ENCODE measurements at regions not wholly inside any gene's neighbourhood (a gene's known extent, or its start where the extent isn't known, plus 50 kb on each side); places are given as distances from the start of the nearest gene placed in this dataset.

DNA sequence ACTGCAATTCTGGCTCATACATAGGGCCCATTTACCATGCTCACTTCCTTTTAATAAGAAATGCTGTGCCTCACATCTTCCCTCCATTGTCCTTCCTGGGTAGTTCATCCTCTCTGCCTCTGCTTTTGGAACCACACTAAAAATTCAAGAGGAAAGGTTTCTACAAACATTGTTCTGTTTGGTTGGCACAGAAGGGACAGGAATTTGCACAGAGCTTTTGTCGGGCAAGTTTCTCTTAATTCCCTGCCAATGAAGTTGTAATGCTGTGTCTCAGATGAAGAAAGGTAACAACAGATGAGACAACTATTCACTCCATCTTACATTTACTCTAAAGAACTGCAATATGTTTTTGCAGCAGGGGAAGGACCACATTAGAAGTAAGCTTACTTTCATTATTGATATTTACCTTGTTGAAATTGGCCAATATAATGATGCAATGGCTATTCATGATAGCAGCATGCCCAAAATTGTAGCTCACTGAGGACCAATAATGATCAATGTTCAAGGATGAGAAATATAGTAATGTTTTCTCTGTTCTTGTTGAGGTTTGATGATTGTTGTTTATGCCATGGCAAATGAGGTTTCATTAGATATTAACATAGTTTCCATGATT is 82.5 kb upstream of the HMHB1 start:
- no peak for DNase-seq

DNA sequence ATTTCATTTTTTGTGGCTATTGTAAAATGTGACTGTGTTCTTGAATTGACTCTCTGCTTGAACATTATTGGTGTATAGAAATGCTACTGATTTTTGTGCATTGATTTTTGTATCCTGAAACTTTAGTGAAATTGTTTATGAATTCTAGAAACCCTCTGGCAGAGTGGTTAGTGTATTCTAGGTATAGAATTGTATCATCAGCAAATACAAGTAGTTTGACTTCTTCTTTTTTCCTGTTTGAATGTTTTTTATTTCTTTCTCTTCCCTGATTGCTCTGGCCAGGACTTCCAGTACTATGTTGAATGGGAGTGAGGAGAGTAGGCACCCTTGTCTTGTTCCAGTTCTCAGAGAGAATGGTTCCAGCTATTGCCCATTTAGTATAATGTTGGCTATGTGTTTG is 88.8 kb upstream of the HMHB1 start:
- DNase-seq: no peak

DNA sequence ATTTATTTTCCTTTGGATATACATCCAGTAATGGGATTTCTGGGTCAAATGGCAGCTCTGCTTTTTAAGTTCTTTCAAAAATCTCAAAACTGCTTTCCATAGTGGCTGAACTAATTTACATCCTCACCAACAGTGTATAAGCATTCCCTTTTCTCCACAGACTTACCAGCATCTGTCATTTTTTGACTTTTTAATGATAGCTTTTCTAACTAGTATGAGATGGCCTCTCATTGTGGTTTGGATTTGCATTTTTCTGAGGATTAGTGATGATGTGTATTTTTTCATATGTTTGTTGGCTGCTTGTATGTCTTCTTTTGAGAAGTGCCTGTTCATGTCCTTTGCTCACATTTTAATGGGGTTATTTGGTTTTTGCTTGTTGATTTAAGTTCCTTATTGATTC is 90.0 kb upstream of the HMHB1 start:
- no peak for DNase-seq

DNA sequence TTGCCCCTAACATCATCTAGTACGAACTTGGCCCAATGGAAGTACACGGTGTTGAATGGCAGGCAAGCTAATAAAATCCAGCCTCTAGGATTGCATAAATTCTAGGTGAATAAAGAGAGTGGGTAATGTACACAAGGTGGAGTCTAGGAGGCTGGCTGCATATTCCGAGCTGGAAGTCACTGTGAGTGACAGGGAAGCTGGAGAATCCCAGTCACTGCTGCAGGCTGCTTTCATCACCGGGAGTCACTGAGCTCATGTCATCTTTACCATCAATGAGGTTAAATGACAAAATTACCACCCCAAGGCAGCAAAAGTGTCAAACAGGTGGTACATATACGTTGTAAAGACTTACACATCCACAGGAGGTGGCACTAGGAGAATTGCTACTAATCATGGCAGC is 91.3 kb upstream of the HMHB1 start:
- no peak for DNase-seq

DNA sequence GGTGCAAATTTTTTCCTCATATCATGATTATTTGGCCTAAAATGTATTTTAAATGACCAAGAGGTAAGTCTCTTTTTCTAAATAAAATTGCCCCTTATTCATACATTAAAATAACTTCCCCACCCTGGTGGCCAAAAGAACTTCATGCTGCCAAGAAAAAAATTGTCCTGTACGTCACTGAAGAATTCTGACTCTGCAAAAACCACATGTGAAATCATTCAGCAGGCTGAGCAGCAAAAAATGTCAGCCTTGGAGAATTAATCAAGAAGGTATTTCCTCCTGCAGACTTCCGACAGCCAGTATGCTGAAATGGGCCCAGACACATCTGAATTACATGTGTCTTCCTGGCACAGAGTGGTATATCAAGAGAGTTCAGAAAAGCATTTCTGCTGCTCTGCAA is 94.6 kb upstream of the HMHB1 start:
- no peak for DNase-seq

DNA sequence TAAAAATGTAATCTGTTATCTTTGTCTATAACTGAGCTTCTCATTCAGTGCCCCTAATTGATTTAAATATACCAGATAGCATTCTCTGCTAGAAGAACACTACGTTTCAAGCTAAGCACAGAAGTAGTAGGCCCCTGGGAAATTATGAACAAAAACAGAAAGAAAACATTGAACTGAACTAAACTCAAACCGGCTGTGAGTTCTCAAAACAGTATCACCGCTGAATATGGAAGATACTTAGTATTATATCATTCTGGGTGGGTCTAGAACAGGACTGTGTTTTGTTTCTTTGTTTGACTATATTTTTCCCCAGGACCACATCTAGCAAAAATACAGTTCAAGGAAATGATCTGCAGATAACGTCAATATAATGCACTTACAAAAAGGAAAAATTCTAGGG is 95.1 kb upstream of the HMHB1 start:
- DNase-seq: no peak

DNA sequence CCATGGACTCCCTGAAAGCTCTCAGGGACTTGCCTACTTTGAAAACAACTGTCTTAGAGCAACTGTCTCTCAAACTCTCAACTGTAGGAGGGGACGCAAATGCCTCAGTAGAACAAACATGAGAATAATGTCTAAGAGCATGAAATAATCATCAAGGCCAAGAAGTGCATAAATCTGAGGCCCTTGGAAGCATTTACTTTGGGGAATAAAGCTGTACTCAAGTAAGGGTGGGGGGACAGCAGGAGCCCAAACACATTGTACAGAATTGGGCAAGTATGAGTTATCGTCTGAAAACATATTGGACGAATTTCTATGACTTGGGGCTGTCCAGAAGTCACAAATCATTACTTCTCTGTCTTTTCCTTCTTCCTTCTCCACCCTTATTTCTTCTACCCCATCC is 96.3 kb upstream of the HMHB1 start:
- DNase-seq: no peak

DNA sequence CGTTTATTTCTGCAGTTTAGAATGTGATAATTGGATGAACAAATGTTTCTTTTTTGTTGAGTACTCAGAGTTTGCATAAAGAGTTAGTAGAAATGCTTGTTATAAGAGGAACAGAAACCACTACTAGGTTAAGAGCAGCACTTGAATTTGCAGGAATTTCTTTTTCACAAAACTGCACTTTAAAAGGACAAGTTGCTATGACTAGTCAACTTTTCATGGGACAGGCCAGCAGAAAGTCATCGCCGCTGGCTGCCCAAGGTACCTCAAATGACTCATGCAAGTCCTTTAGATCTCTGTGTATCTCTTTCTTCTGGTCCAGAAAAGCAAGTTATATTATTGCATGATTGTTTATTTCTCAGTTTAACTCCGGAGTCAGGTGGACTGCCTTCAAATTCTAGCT is 97.3 kb upstream of the HMHB1 start:
- no peak for DNase-seq

DNA sequence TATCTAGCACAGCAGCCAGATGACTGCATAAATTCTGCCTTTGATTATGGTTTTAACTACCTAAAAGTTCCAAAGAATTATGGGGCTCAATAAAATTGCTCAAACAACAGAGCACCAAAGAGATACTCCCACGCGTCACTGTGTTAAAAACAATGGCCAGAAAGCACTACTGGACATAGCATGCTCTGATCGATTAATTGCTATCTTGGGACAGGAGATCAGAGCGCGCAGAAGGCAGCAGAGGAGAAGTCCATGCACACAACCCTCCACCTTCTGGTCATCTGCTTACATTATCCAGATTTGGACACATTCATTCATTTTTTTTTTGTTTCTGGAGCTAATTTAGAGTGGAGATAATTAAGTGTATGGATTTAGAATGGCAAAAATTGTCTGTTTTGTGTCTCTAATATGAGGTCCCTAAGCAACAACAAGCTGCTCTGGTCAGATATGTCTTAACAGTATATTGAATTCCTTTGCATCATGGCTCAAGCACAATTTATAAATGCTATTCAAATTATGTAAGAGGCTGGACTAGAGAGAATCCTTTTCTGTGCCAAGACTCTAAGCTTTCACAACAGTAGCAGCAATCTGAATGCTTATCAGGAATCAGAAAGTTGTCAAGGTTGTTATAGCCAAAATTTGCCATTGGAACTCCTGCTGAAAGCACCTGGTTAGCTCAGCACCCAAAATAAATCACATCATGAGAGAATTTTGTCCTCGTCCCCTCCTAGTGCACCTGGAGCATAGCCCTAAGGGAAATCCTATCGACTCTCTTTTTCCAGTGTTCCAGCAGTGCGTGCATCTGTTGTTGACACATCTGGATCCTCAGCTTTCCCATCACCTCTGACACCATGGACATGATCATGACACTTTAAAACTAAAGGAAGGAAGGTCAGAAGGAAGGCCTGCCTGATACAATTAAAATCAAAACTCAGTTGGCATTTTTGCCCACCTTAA is 98.6 kb upstream of the HMHB1 start:
- DNase-seq: no peak

DNA sequence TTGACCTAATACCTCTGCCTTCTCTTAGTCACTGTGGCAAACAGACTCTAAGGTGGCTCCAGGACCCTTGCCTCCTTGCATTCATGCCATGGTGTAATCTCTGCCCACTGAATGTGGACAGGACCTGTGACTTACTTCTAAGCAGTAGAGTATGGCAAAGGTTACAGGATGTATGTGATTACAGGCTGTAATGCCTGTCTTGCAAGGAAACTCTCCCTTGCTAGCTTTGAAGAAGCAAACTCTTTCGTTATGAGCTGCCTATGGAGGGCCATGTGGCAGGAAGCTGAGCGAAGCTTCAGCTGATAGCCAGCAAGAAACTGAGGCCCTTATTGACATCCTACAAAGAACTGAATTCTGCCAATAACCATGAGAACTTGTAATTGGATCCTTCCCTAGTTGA is 103.3 kb upstream of the HMHB1 start:
- DNase-seq: no peak

DNA sequence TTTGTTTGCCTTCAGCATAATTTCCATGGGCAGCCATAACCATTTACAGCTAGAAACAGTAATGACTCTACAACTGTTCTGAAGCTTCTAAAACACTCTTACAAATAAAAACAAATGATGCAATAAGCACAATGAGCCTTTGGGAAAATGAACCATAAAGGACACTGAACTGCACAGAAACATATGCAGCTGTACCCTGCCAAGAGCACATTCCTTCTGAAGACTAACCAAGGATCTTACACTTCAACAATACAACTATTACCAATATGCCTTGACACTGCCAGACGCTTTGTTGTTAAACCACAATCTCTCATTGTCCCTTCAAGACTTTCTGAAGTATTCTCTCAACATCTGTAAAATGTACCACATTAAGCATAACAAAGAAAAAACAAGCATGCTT is 104.2 kb upstream of the HMHB1 start:
- DNase-seq: no peak

DNA sequence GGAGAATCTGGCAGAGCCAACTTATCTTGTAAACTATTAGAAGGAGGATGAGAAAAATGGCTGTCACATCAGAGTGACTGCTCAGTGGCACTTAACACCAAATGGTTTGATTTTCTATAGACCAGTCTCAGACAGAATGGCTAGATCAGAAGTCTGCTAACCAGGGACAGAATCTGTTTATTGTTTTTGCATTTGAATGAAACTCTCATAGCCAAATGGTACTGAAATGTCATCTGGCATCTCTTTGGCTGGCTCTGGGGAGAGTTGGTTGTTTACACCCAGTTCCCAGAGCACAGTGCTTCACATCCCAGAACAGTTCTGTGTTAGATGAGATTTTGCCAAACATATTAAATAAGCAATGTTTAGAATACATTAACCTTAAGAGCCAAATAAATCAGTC is 106.6 kb upstream of the HMHB1 start:
- DNase-seq: no peak

DNA sequence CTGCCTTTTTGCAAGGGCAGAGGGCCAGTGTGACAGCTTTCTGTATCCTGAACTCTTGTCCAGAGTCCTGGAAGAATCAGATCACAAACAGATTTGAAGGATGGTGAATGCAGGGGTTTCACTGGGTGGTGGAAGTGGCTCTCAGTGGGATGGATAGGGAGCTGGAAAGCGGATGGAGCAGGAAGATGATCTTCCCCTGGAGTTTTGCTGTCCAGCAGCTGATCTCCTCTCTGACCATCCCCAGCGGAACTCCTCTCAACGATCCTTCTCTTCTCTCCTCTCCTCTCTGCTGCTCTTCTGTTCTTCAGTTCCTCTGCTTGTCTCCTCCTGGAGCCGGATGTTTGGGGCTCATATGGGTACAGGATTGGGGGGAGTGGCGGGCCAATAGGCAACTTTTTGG is 108.3 kb upstream of the HMHB1 start:
- DNase-seq: no peak

DNA sequence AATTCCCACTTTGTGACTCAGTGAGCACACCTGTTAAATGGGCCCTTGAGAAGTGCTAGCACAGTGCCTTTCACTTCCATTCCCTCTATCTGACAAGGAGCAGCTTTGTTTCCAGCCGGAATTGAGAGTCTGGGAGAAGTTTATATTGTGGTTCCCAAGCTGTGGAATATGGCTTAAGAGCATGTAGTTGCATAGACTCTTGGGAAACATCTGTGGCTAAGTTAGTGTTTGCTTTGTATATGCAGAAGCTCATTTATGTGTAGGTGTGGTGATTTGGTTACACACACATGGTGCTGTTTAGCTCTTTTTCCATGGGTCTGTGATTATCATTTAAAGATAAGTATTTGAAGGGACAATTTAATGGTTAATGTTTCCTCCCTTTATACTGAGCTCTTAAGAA is 110.5 kb upstream of the HMHB1 start:
- DNase-seq: no peak

DNA sequence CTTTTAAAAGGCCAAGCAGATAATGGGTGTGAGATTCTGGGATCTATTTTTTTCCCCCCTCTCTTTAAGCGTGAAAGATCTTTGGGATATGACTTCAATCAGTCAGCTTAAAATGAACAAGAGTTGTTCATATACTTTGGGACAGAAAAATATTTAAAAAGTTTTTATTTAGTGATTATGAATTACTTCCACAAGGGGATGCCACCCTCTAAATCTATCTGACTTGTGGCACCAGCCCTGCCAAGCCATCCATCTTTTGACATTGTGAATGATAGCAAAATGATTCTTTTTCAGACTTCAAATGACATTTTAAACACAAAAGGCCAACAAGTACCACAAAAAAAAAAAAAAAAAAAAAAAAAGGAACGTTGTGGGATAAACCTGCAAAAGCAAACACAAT is 111.0 kb upstream of the HMHB1 start:
- DNase-seq: no peak

DNA sequence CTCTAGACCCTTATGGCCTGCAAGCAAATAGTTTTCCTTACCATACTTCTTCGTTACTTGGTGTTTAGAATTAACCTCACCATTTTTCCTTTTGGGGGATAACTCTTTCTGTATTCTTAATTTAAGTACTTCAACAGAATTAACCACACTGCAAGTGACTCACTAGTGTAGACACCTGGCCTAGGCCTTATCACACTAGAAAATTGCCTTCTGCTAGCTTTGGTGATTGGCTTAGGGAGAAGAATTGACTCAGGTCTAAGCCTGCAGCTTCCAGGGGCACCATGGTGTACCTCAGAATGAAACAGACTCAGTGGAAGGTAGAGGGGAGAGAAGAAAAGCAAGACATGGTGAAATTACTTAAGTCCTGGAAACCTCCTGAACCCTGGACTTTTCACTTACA is 112.8 kb upstream of the HMHB1 start:
- DNase-seq: no peak

DNA sequence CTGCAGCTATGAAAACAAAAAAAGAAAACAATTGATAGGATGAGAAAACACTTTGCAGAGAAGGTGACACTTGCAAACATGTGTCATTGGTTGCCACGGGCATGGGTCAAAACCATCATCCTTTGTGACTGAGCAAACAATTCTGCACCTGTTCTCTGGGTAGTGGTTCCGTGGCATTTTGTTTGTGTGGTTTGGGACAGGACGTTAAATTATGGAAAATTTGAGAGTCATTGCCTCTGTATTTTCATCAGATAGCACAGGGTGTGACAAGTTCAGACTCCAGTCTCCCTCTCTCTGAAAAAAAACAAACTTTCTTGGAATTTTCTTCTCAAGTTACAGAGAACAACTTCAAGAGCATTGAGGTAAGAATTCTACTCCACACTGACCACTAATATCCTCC is 113.4 kb upstream of the HMHB1 start:
- DNase-seq: no peak

DNA sequence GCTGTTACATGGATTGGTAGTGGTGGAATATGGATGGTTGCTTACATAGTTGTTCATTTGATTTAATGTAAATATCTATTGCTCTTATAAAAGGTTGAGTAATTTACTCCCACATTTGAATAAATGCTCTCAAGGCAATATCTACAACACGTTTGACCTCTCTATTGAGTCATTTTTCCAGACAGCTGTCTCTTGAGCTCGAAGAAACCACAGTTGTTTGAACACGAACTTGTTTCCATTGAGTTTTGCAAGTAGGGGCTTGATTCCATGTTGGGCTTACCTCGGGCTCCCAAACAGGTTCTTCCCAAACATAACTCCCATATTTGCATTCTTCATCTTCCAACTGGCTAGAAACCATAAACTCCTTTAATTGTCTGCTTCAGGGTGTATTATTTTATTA is 115.0 kb upstream of the HMHB1 start:
- no peak for DNase-seq

DNA sequence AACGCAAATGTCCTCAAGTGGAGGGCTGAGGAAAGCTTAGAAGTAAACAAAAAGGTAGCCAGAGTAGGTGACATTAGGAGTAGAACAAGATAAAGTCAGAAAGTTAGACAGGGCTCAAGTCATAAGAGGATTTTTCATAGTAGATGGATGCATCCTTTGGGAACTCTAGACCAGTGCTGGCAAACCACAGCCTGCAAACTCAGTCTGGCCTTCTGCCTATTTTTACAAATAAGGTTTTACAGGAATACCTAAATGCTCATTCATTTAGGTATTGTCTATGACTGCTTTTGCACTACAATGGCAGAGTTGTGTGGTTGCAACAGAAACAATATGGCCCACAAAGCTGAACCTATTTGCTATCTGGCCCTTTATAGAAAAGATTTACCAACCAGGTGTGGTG is 116.0 kb upstream of the HMHB1 start:
- no peak for DNase-seq

DNA sequence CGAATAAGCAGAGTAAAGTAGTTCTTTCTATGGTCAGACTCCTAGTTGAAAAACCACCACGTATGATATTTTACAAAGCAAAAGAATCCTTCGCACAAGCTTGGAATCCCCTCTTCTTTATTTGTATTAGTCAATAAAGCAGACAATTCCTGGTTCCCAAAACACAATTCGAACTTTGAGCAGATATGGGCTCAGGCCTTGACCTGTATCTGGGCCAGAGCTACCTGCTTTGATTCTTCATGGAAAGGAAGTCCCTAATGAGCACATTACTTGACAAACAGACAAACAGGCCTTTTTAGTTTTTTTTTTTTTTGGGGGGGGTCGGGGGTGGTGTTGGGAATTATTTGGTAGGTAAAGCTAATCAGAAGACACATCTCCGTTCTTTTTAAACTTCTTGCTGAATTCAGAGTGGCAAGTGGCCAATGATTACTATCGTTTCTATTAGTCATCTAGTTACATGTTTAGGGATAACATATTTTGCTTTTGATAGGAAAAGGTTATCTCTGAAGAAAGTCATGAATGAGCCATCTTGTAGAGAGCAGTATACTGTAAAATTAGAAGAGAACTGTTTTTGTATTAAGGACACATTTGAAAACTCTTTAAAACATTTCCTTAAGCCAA is 116.6 kb upstream of the HMHB1 start:
- no peak for DNase-seq

DNA sequence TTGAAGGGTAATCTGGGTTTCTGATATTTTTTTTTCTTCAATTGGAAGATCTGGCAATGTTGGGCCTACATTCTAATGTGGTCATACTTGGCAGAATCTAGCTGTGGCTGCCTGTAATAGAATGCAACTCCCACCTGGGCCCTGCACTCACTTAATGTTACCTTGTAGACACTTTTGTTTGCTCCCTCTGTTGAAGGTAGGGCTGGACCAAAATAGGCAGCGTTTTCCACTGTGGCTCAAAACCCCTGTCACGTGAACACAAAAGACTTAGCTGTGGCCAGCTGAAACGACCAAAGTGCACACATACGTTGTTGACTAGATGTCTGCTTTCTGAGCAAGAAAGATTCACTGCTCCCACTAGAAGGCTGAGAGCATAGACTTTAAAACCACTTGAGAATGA is 117.6 kb upstream of the HMHB1 start:
- no peak for DNase-seq

DNA sequence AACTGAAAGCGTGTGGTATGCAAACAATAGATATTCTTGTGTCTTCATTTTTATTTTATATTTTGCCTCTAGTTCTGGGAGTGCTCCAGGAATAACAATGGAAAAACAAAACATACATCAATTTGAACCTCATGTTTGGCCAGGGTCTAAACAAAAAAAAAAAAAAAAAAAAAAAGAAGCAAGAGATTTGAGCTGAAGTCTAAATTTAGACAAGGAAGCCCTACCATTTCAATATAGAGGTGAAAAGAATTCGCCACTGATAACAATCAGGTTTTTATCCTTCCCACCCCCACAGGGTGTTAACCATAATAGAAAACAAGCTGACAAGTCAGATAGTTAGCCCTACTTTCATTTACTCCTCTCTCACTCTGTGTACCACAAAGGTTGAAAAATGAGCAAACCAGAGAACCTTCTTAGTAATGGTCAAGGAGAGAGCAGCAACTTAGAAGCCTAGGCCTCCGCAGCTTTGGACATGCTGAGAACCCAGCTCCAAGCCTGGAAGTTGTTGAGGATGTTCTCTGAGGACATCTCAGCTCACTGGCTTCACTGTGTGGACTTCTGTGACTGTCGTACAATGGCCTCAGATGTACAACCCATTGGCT is 118.2 kb upstream of the HMHB1 start:
- DNase-seq: peak; percentile 44

DNA sequence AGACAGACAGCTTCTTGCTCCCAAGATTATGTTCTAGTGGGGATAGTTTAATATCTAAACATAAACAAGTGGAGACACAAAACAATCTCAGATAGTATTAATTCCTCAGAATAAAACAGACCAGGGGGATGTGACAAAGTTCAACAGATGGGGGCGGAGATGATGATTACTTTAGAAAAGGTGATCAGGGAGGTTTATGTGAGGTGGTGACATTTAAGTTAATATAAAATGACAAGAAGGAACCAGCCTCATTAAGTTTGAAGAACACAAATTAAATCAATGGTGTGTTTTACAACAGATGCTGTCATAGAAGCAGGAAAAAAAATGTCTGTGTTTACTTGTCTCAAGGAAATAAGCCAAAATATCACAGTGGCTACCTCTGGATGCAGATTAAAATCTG is 119.6 kb upstream of the HMHB1 start:
- DNase-seq: no peak

DNA sequence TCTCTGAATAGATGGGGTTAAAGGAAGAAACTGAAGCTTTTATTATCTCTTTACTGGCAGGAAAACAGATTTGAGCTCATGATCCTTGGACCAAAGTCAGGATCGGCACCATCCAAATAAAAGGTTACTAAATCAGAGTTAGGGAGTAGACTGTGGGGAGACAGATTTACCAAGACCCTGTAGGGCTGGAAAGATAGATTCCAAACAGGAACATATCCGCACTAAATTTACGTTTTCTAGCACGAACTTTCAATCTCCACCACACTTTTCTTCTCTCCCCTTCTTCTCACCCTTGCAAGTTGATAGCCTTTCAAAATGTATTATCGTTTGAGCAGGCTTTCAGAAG is 120.0 kb upstream of the HMHB1 start:
- DNase-seq: no peak

Data from CD4-positive, alpha-beta T cell treated with Interleukin-12 subunit alpha and Interleukin-12 subunit beta, for 1 hour (primary cell).